ENCODE measurements at regions not wholly inside any gene's neighbourhood (a gene's known extent, or its start where the extent isn't known, plus 50 kb on each side); places are given as distances from the start of the nearest gene placed in this dataset.
A peak's percentile ranks its signal among the peaks of the same experiment; 100 is the strongest.

GRCh38 chr2:156145469-156145868 is 187.1 kb downstream of the NR4A2 start:
- Mint-ChIP-seq H3K9me3 (no peaks in the 10 kb centered on the region), H3K27ac (no peak overlapping the region), H3K27me3 (no peaks in the 10 kb centered on the region), H3K36me3 (no peaks in the 10 kb centered on the region), H3K4me3 (no peak overlapping the region), H3K4me1 (no peaks in the 10 kb centered on the region)

- Mint-ChIP-seq H3K4me3 (no peak overlapping the region), H3K4me1 (no peaks in the 10 kb centered on the region), H3K9me3 (no peaks in the 10 kb centered on the region)
Observed at GRCh38 chr2:156136566-156136965, 196.0 kb downstream of the NR4A2 start.

GRCh38 chr2:156134887-156135286 is 197.6 kb downstream of the NR4A2 start:
- Mint-ChIP-seq H3K36me3 (no peaks in the 10 kb centered on the region), H3K4me3 (no peak overlapping the region), H3K27me3 (no peaks in the 10 kb centered on the region), H3K4me1 (no peaks in the 10 kb centered on the region), H3K27ac (no peak overlapping the region), H3K9me3 (no peaks in the 10 kb centered on the region)

More at GRCh38 chr2:156136566-156136965, 196.0 kb downstream of the NR4A2 start:
- no peaks in the 10 kb centered on the region for H3K27me3 Mint-ChIP-seq
- H3K27ac Mint-ChIP-seq = peak overlapping the region in 1 of 3 donors; percentile 22
- H3K36me3 Mint-ChIP-seq = no peaks in the 10 kb centered on the region

- Mint-ChIP-seq H3K4me1 (no peaks in the 10 kb centered on the region), H3K9me3 (no peaks in the 10 kb centered on the region), H3K27ac (no peak overlapping the region), H3K4me3 (no peak overlapping the region), H3K27me3 (no peaks in the 10 kb centered on the region), H3K36me3 (no peaks in the 10 kb centered on the region)
Observed at GRCh38 chr2:156132941-156133340, 199.6 kb downstream of the NR4A2 start.

- no peaks in the 10 kb centered on the region for H3K4me1 Mint-ChIP-seq
- H3K9me3 Mint-ChIP-seq = no peaks in the 10 kb centered on the region
- H3K36me3 Mint-ChIP-seq = no peaks in the 10 kb centered on the region
- no peaks in the 10 kb centered on the region for H3K27me3 Mint-ChIP-seq
- H3K27ac Mint-ChIP-seq = no peak overlapping the region
- no peak overlapping the region for H3K4me3 Mint-ChIP-seq
Observed at GRCh38 chr2:156132130-156132529, 200.4 kb downstream of the NR4A2 start.

- Mint-ChIP-seq H3K4me3 (no peak overlapping the region), H3K4me1 (no peaks in the 10 kb centered on the region), H3K27me3 (no peaks in the 10 kb centered on the region), H3K9me3 (peaks cover 0 to 2% (median 0%) of the 10 kb centered on the region in 3 donors), H3K27ac (no peak overlapping the region), H3K36me3 (no peaks in the 10 kb centered on the region)
Observed at GRCh38 chr2:156129227-156129626, 203.3 kb downstream of the NR4A2 start.

- Mint-ChIP-seq H3K27me3 (no peaks in the 10 kb centered on the region), H3K36me3 (no peaks in the 10 kb centered on the region), H3K27ac (no peak overlapping the region), H3K9me3 (peaks cover 0 to 2% (median 0%) of the 10 kb centered on the region in 3 donors), H3K4me1 (no peaks in the 10 kb centered on the region), H3K4me3 (no peak overlapping the region)
Observed at GRCh38 chr2:156125018-156125417, 207.5 kb downstream of the NR4A2 start.

GRCh38 chr2:156124458-156124857 is 208.1 kb downstream of the NR4A2 start:
- Mint-ChIP-seq H3K27ac (no peak overlapping the region), H3K9me3 (peaks cover 0 to 2% (median 0%) of the 10 kb centered on the region in 3 donors), H3K4me1 (no peaks in the 10 kb centered on the region), H3K36me3 (no peaks in the 10 kb centered on the region), H3K4me3 (no peak overlapping the region), H3K27me3 (no peaks in the 10 kb centered on the region)

GRCh38 chr2:156118753-156119416 is 213.6 kb downstream of the NR4A2 start:
- H3K36me3 Mint-ChIP-seq = no peaks in the 10 kb centered on the region
- H3K9me3 Mint-ChIP-seq = no peaks in the 10 kb centered on the region
- H3K27me3 Mint-ChIP-seq = no peaks in the 10 kb centered on the region
- no peaks in the 10 kb centered on the region for H3K4me1 Mint-ChIP-seq
- H3K27ac Mint-ChIP-seq = no peak overlapping the region
- H3K4me3 Mint-ChIP-seq = no peak overlapping the region

- H3K4me1 Mint-ChIP-seq = no peaks in the 10 kb centered on the region
- no peaks in the 10 kb centered on the region for H3K36me3 Mint-ChIP-seq
- no peak overlapping the region for H3K4me3 Mint-ChIP-seq
- no peak overlapping the region for H3K27ac Mint-ChIP-seq
- no peaks in the 10 kb centered on the region for H3K27me3 Mint-ChIP-seq
- no peaks in the 10 kb centered on the region for H3K9me3 Mint-ChIP-seq
Observed at GRCh38 chr2:156116113-156116512, 216.4 kb downstream of the NR4A2 start.

GRCh38 chr2:156115338-156115737 is 217.2 kb downstream of the NR4A2 start:
- H3K9me3 Mint-ChIP-seq = no peaks in the 10 kb centered on the region
- H3K27me3 Mint-ChIP-seq = no peaks in the 10 kb centered on the region
- peaks cover 0 to 2% (median 0%) of the 10 kb centered on the region in 3 donors for H3K4me1 Mint-ChIP-seq
- H3K4me3 Mint-ChIP-seq = no peak overlapping the region
- H3K36me3 Mint-ChIP-seq = no peaks in the 10 kb centered on the region
- no peak overlapping the region for H3K27ac Mint-ChIP-seq

GRCh38 chr2:156112323-156112722 is 220.2 kb downstream of the NR4A2 start:
- Mint-ChIP-seq H3K27ac (no peak overlapping the region), H3K36me3 (no peaks in the 10 kb centered on the region), H3K4me3 (no peak overlapping the region)

GRCh38 chr2:156110890-156111289 is 221.6 kb downstream of the NR4A2 start:
- Mint-ChIP-seq H3K4me3 (peak overlapping the region in 1 of 4 donors; percentile 26), H3K27me3 (no peaks in the 10 kb centered on the region), H3K9me3 (no peaks in the 10 kb centered on the region), H3K4me1 (peaks cover 0 to 2% (median 0%) of the 10 kb centered on the region in 3 donors), H3K27ac (no peak overlapping the region), H3K36me3 (no peaks in the 10 kb centered on the region)

More at GRCh38 chr2:156112323-156112722, 220.2 kb downstream of the NR4A2 start:
- Mint-ChIP-seq H3K4me1 (peaks cover 0 to 2% (median 0%) of the 10 kb centered on the region in 3 donors), H3K27me3 (no peaks in the 10 kb centered on the region), H3K9me3 (no peaks in the 10 kb centered on the region)

- H3K9me3 Mint-ChIP-seq = no peaks in the 10 kb centered on the region
- no peak overlapping the region for H3K4me3 Mint-ChIP-seq
- no peaks in the 10 kb centered on the region for H3K4me1 Mint-ChIP-seq
- no peak overlapping the region for H3K27ac Mint-ChIP-seq
- peaks cover 3% of the 10 kb centered on the region for H3K36me3 Mint-ChIP-seq
- no peaks in the 10 kb centered on the region for H3K27me3 Mint-ChIP-seq
Observed at GRCh38 chr2:156099382-156099781, 233.1 kb downstream of the NR4A2 start.

- Mint-ChIP-seq H3K4me3 (no peak overlapping the region), H3K9me3 (no peaks in the 10 kb centered on the region), H3K27ac (no peak overlapping the region), H3K4me1 (no peaks in the 10 kb centered on the region), H3K27me3 (no peaks in the 10 kb centered on the region), H3K36me3 (peaks cover 3% of the 10 kb centered on the region)
Observed at GRCh38 chr2:156098506-156098905, 234.0 kb downstream of the NR4A2 start.

- no peak overlapping the region for H3K4me3 Mint-ChIP-seq
- H3K9me3 Mint-ChIP-seq = no peaks in the 10 kb centered on the region
- H3K27me3 Mint-ChIP-seq = no peaks in the 10 kb centered on the region
- no peaks in the 10 kb centered on the region for H3K36me3 Mint-ChIP-seq
- no peaks in the 10 kb centered on the region for H3K4me1 Mint-ChIP-seq
- no peak overlapping the region for H3K27ac Mint-ChIP-seq
Observed at GRCh38 chr2:156088587-156088986, 243.9 kb downstream of the NR4A2 start.
